Hepatocyte (in vitro differentiated cells): ENCODE measurements at regions not wholly inside any gene's neighbourhood (a gene's known extent, or its start where the extent isn't known, plus 50 kb on each side); places are given as distances from the start of the nearest gene placed in this dataset.

ENCODE experiments used
- CTCF ChIP-seq: fragments of 200-600 bp; sonication (generic); IDR thresholded peaks from 2 replicates; pipeline ENCODE4 v1.5.1; 2016; ENCODE audit warnings: antibody characterized with exemption, mild to moderate bottlenecking; ENCODE audit not compliant: poor library complexity
- EZH2 ChIP-seq: fragments of 200-600 bp; sonication (generic); IDR thresholded peaks from 2 replicates; pipeline ENCODE4 v1.6.1; 2016; ENCODE audit warnings: antibody characterized with exemption, mild to moderate bottlenecking, borderline replicate concordance
- EZH2phosphoT487 ChIP-seq: fragments of 200-600 bp; sonication (generic); IDR thresholded peaks from one replicate; pipeline ENCODE4 v1.6.1; 2018; ENCODE audit warnings: antibody characterized with exemption, mild to moderate bottlenecking, low read depth, moderate library complexity; ENCODE audit not compliant: unreplicated experiment, severe bottlenecking

DNA sequence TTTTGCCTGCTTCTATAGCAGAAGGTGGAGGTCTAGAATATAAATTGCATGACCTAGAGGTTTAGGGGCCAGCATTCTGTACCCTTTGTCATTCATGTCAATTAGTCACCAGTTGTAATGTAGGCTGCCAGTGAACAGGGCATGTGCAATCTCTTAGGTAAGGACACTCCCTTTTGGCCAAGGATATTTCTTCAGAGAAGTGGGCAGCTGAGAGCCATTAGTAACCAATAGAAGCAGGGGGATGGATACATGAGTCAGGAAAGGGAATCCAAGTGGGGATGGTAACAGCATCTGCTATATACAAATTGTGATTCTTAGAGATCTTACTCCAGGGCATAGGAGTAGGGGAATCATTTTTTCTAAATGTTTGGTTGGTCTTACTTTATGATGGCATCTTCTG, 494.2 kb upstream of the JAG1 start:
- TF ChIP-seq EZH2 (no peak), CTCF (no peak), EZH2phosphoT487 (no peak)
